Esophagus squamous epithelium (tissue), 4 donors: ENCODE measurements at regions not wholly inside any gene's neighbourhood (a gene's known extent, or its start where the extent isn't known, plus 50 kb on each side); places are given as distances from the start of the nearest gene placed in this dataset.

ENCODE experiments used
- CTCF ChIP-seq, 6 experiments: fragments of 450-650 bp in 4 of 6; fragments of 200-600 bp in 2 of 6; sonication (generic) in 2 of 6; IDR thresholded peaks; one replicate each; pipeline ENCODE4 v1.5.1; 2016 to 2019; ENCODE audit warnings: antibody characterized with exemption in 6 of 6, mild to moderate bottlenecking in 4 of 6, moderate library complexity in 4 of 6
- POLR2A ChIP-seq, 4 donors: fragments of 450-650 bp; IDR thresholded peaks; one replicate each; pipeline ENCODE4 v1.6.1; 2017; ENCODE audit warnings: antibody characterized with exemption in 4 of 4, mild to moderate bottlenecking in 4 of 4, moderate library complexity in 3 of 4

DNA sequence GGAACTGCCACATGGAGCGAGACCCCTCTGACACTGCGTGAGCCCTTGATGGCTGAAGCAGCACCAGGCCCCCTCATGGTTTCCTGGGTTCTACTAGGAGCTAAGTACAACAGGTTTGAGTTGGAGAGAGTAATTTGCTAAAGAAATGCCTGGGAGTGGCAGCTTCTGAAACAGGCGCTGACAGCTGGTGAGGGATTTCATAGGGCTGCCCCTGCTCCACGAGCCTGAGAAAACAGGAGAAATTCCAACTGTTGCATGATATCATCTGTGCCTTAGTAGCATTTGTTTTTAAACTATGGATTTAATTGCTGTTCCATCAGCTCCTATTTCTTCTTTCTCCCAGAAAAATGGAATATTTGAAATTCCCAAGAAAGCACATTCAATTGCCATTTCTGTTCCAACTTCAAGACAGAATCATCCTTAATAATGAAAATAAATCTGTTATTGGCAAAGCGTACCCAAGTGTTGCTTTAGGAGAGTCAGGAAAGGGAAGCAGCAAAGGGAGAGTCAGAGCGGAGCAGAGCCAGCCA is 78.8 kb upstream of the ANKFN1 start:
- TF ChIP-seq CTCF (IDR thresholded peaks at IDR 0.05) (no peak), POLR2A (IDR thresholded peaks at IDR 0.05) (no peak)
